Fibroblast of skin of scalp (primary cell): ENCODE measurements at regions not wholly inside any gene's neighbourhood (a gene's known extent, or its start where the extent isn't known, plus 50 kb on each side); places are given as distances from the start of the nearest gene placed in this dataset.
A peak's percentile ranks its signal among the peaks of the same experiment; 100 is the strongest.

ENCODE experiments used
- DNase-seq: peaks from one replicate; pipeline ENCODE4 v3.0.0-alpha.2; 2013

- DNase-seq, result no peak
Measured at GRCh38 chr3:161156936-161157335, 51.8 kb upstream of the B3GALNT1 start.

- no peak for DNase-seq
Measured at GRCh38 chr3:161161603-161162002, 56.5 kb upstream of the B3GALNT1 start.

DNA sequence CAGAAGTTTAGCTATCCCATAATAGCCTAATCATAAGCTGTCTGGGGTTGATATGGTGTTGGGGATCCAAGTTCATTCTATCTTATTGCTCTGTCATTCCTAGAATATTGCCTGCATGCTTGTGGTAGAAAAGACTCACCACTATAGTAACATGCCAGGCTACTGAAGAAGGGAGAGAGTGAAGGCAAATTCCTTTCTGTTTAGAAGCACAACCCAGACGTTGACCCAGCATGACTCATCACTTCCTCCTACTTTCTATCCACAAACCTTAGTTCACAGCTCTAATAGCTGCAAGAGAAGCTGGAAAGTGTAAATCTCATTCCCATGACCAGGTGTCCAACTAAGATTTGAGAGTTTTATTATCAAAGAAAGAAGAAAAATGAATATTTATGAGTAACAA lies 57.8 kb upstream of the NMD3 start:
- peak; percentile 95 for DNase-seq

DNA sequence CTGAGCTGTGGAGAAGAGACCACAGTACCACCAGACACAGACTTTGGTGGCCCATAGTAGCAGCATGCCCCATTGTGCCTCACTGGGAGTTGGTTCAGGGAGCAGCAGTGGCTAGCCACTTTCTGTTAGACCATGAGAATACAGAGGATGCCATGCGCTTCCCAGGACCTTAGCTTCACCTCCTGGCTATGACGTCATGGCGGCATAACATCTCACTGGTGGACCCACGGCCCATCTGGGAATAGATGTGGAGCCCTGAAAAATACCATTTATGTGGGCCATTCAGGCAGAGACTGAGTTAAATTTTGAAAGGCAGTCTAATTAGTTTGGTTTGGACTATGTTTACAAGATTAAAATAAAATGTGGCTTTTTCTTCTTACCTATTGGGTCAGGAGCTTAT lies 55.1 kb upstream of the NMD3 start:
- no peak for DNase-seq

DNA sequence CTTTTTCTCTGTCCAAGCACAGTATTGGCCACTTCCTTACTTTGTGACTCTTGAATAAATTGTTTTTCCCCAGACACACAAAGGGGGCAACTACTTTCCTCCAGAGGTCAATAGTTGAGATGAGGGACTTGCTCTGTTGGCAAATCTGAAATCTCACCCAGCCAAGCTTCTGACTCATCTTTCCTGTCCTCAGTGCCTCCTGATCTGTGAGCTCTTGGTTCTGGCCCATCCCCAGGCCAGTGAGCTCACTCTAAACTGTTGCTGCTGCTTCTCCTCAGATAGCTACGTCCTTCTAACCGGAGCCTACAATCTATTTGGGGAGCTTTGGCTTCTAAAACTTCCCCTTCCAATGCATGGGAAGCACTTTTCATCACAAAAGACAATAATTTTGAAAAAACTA lies 50.0 kb upstream of the NMD3 start:
- peak; percentile 71 for DNase-seq
